ENCODE measurements at regions not wholly inside any gene's neighbourhood (a gene's known extent, or its start where the extent isn't known, plus 50 kb on each side); places are given as distances from the start of the nearest gene placed in this dataset.

- TF ChIP-seq CTCF (IDR thresholded peaks at IDR 0.05) = no peak
- no peak for TF ChIP-seq REST (IDR thresholded peaks at IDR 0.05; ENCODE audit: insufficient read depth in 1 of 2, low read depth in 2 of 2, low read length in 1 of 2)
- no peak for TF ChIP-seq POLR2AphosphoS5 (IDR thresholded peaks at IDR 0.05; ENCODE audit: low read depth, low read length)
Observed at GRCh38 chrX:86910602-86911311, 606.8 kb upstream of the KLHL4 start.

Measured in Panc1 (cell line).